Right lobe of liver (tissue), 6 donors: ENCODE measurements at regions not wholly inside any gene's neighbourhood (a gene's known extent, or its start where the extent isn't known, plus 50 kb on each side); places are given as distances from the start of the nearest gene placed in this dataset.
"Not testable (repeated sequence)": the region's sequence is repeated elsewhere in the genome, so short reads cannot be mapped to it uniquely, and the experiment has no call there.

Experiments
- ATAC-seq, 4 donors: fragments of 200-7000 bp; cut with Tn5 transposase; one replicate each; pipeline ENCODE4 v1.9.1; 2020; ENCODE audit warnings: mild to moderate bottlenecking in 4 of 4, moderate library complexity in 4 of 4
- DNase-seq, 3 donors: peaks; one replicate each; pipeline ENCODE4 v3.0.0-alpha.2; 2020
- H3K27ac ChIP-seq, 3 donors: fragments of 200-600 bp; one replicate each; pipeline ENCODE4 v1.8.0; 2022
- H3K27me3 ChIP-seq, 2 donors: fragments of 200-600 bp; one replicate each; pipeline ENCODE4 v1.8.0; 2022
- H3K36me3 ChIP-seq, 4 donors: fragments of 200-600 bp; sonication (generic) in 1 of 4; one replicate each; pipeline versions ENCODE4 v1.5.1 to v1.8.0; 2017 to 2022; ENCODE audit warnings: control low read depth in 1 of 4
- H3K4me1 ChIP-seq, 4 donors: fragments of 200-600 bp; sonication (generic) in 1 of 4; one replicate each; pipeline versions ENCODE4 v1.5.1 to v1.8.0; 2017 to 2022; ENCODE audit warnings: control low read depth in 1 of 4
- H3K4me3 ChIP-seq, 3 donors: fragments of 200-600 bp; one replicate each; pipeline ENCODE4 v1.8.0; 2022
- H3K9me3 ChIP-seq, 4 donors: fragments of 200-600 bp; sonication (generic) in 1 of 4; one replicate each; pipeline versions ENCODE4 v1.5.1 to v1.8.0; 2017 to 2022; ENCODE audit warnings: control low read depth in 1 of 4
- CTCF ChIP-seq, 4 donors: fragments of 200-600 bp in 3 of 4; fragments of 450-650 bp in 1 of 4; IDR thresholded peaks; one replicate each; pipeline versions ENCODE4 v1.5.1 to v1.8.0; 2016 to 2022; ENCODE audit warnings: antibody characterized with exemption in 4 of 4, mild to moderate bottlenecking in 2 of 4
- POLR2A ChIP-seq: fragments of 450-650 bp; IDR thresholded peaks from one replicate; pipeline ENCODE4 v1.6.1; 2017; ENCODE audit warnings: antibody characterized with exemption, mild to moderate bottlenecking
- WGBS: methylation state at CpG from one replicate; pipeline ENCODE4 v1.1.6; 2018; ENCODE audit warnings: low coverage, low lambda C conversion rate; ENCODE audit not compliant: insufficient coverage; ENCODE audit errors: missing lambda C conversion rate; 5-methylcytosine and 5-hydroxymethylcytosine counted together
- intact Hi-C, 2 donors: fragments of 100-400 bp; cut with DNase I; formaldehyde crosslinking; loops; one replicate each; pipeline versions ENCODE4 v1.11.2 to v1.14.1; 2022
- donor health status: DM: no; HTN: yes; CAD: no.
- donor health status: DM: no; HTN: no; CAD: no.
- donor health status: DM: no; HTN: no; CAD: no.
- donor health status: DM: no; HTN: yes; CAD: no.
- donor health status: DM: no; HTN: yes; CAD: no.

- no peaks in the 10 kb centered on the region for H3K9me3 ChIP-seq
- no peak overlapping the region for H3K27ac ChIP-seq
- no peaks in the 10 kb centered on the region for H3K4me1 ChIP-seq
- WGBS = 67% methylated on average over 2 of the region's 3 CpGs
- TF ChIP-seq POLR2A = no peak
- no peak for TF ChIP-seq CTCF (IDR thresholded peaks at IDR 0.05)
- intact Hi-C loops = no loop called here
- no peaks in the 10 kb centered on the region for H3K27me3 ChIP-seq
- DNase-seq (no peak), ATAC-seq (no peak)
- no peak overlapping the region for H3K4me3 ChIP-seq
- H3K36me3 ChIP-seq = no peaks in the 10 kb centered on the region
Observed at GRCh38 chr1:213337025-213337678, 286.1 kb downstream of the RPS6KC1 start.

- WGBS = 76% methylated on average over 3 of the region's 3 CpGs
Observed at GRCh38 chr1:213340593-213340992, 289.6 kb downstream of the RPS6KC1 start.

DNA sequence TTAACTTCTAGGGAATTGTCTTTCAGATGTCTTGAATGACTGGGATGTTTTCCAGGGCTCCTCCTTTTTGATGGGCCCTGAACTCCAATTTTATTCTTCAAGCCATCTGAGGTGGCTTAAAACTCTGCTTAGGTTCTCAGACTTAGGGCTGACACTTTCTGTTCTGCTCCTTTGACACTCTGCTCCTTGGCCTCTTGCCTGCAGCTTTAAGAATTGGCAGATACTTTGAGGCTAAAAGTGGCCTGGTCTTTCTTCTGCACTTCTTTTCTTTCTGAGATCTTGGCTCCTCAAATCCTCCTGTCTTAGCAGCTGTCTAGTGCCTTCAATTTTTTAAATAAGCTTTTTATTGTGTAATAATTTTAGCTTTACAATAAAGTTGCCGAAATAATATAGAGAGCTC is 294.6 kb downstream of the RPS6KC1 start:
- WGBS = 85% methylated on average over 1 of the region's 1 CpG
- intact Hi-C loops = no loop called here
- Histone ChIP-seq H3K36me3 (no peaks in the 10 kb centered on the region), H3K4me1 (no peaks in the 10 kb centered on the region), H3K9me3 (no peaks in the 10 kb centered on the region), H3K27ac (no peak overlapping the region), H3K4me3 (no peak overlapping the region), H3K27me3 (no peaks in the 10 kb centered on the region)
- ATAC-seq = no peak
- no peak for DNase-seq
- no peak for TF ChIP-seq POLR2A
- no peak for TF ChIP-seq CTCF (IDR thresholded peaks at IDR 0.05)

More at GRCh38 chr1:213340593-213340992, 289.6 kb downstream of the RPS6KC1 start:
- no peak for TF ChIP-seq CTCF (IDR thresholded peaks at IDR 0.05)
- TF ChIP-seq POLR2A = no peak
- no peak overlapping the region for H3K4me3 ChIP-seq
- H3K4me1 ChIP-seq = no peaks in the 10 kb centered on the region
- no peak for DNase-seq
- no peaks in the 10 kb centered on the region for H3K36me3 ChIP-seq
- no peak overlapping the region for H3K27ac ChIP-seq
- no peaks in the 10 kb centered on the region for H3K27me3 ChIP-seq
- ATAC-seq = no peak
- no peaks in the 10 kb centered on the region for H3K9me3 ChIP-seq
- intact Hi-C loops = no loop called here

DNA sequence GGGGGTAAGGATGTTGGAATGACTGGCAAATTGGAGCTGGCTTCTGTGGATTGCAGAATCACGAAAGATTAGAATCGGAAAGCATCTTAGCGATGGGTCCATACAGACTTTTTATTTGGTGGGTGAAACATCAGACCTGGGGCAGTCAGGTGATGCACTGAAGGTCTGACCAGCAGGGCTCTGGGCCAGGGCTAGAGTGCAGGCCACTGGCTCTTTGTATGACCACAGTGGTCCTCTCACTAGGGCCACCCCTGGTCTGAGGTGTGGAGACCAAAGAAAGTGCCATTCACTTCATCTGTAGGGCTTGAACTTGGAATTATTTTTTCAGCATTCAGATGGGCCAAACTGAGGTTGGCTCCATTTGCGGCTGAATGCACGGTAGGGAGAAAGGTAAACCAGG is 306.4 kb downstream of the RPS6KC1 start:
- no peaks in the 10 kb centered on the region for H3K9me3 ChIP-seq
- peak in 1 of 4 donors; percentile 14 for ATAC-seq
- no peak overlapping the region for H3K27ac ChIP-seq
- no peaks in the 10 kb centered on the region for H3K4me1 ChIP-seq
- DNase-seq = no peak
- WGBS = 90% methylated on average over 2 of the region's 5 CpGs
- H3K27me3 ChIP-seq = no peaks in the 10 kb centered on the region
- H3K36me3 ChIP-seq = no peaks in the 10 kb centered on the region
- TF ChIP-seq CTCF (IDR thresholded peaks at IDR 0.05) (no peak), POLR2A (no peak)
- intact Hi-C loops = no loop called here
- H3K4me3 ChIP-seq = no peak overlapping the region

GRCh38 chr1:213358368-213358767 is 307.3 kb downstream of the RPS6KC1 start:
- not testable (repeated sequence) for ATAC-seq

More at GRCh38 chr1:213358368-213358767, 307.3 kb downstream of the RPS6KC1 start:
- H3K27me3 ChIP-seq, H3K36me3 ChIP-seq, H3K4me3 ChIP-seq, H3K27ac ChIP-seq, DNase-seq, intact Hi-C loops, H3K4me1 ChIP-seq, H3K9me3 ChIP-seq: not testable (repeated sequence)
- 60% methylated on average over 1 of the region's 1 CpG for WGBS
